Keratinocyte (primary cell): ENCODE measurements at regions not wholly inside any gene's neighbourhood (a gene's known extent, or its start where the extent isn't known, plus 50 kb on each side); places are given as distances from the start of the nearest gene placed in this dataset.

ENCODE experiments used
- DNase-seq: peaks from one replicate; pipeline ENCODE4 v3.0.0-alpha.2; 2011; ENCODE audit warnings: low read depth, missing footprints, low spot score
- FAIRE-seq: peaks from 2 replicates; lab custom pipeline; 2011; peaks lifted over from hg19 to GRCh38; lab: Jason Lieb, UNC
- H2AFZ ChIP-seq: 2 replicates; pipeline ENCODE4 v1.6.0; 2012; ENCODE audit warnings: low read length, control low read depth, inconsistent platforms; ENCODE audit not compliant: control insufficient read depth
- H3K27ac ChIP-seq: 2 replicates; pipeline ENCODE4 v1.5.1; 2011; ENCODE audit warnings: low read length; ENCODE audit not compliant: control insufficient read depth, insufficient read depth
- H3K27me3 ChIP-seq: 3 replicates; pipeline ENCODE4 v1.6.0; 2011; ENCODE audit warnings: low read length; ENCODE audit not compliant: control insufficient read depth, insufficient read depth; ENCODE audit errors: extremely low read depth
- H3K36me3 ChIP-seq, 2 experiments: 2 replicates in 1 of 2; 3 replicates in 1 of 2; pipeline ENCODE4 v1.5.1; 2011; ENCODE audit warnings: low read length in 2 of 2, mild to moderate bottlenecking in 1 of 2; ENCODE audit not compliant: control insufficient read depth in 2 of 2, insufficient read depth in 2 of 2; ENCODE audit errors: extremely low read depth in 1 of 2
- H3K4me1 ChIP-seq: 3 replicates; pipeline ENCODE4 v1.5.1; 2011; ENCODE audit warnings: low read length; ENCODE audit not compliant: control insufficient read depth, insufficient read depth; ENCODE audit errors: extremely low read depth
- H3K4me2 ChIP-seq: 3 replicates; pipeline ENCODE4 v1.6.0; 2011; ENCODE audit warnings: low read depth, low read length; ENCODE audit not compliant: control insufficient read depth, insufficient read depth; ENCODE audit errors: extremely low read depth
- H3K4me3 ChIP-seq, 3 experiments: fragments of 200-600 bp in 1 of 3; sonication (generic) in 1 of 3; 2 replicates in 2 of 3; 3 replicates in 1 of 3; pipeline ENCODE4 v1.5.1; 2011 to 2016; ENCODE audit warnings: low read length in 3 of 3, mild to moderate bottlenecking in 3 of 3, control low read depth in 2 of 3, inconsistent platforms in 1 of 3, low read depth in 1 of 3, mixed read lengths in 1 of 3, mixed run types in 1 of 3, moderate library complexity in 1 of 3; ENCODE audit not compliant: control insufficient read depth in 2 of 3, insufficient read depth in 2 of 3; ENCODE audit errors: extremely low read depth in 1 of 3
- H3K79me2 ChIP-seq: 2 replicates; pipeline ENCODE4 v1.6.0; 2012; ENCODE audit warnings: low read length; ENCODE audit not compliant: control insufficient read depth, insufficient read depth
- H3K9ac ChIP-seq: 3 replicates; pipeline ENCODE4 v1.6.0; 2011; ENCODE audit warnings: low read length; ENCODE audit not compliant: control insufficient read depth, insufficient read depth; ENCODE audit errors: extremely low read depth
- H3K9me1 ChIP-seq: 3 replicates; pipeline ENCODE4 v1.6.0; 2011; ENCODE audit warnings: low read length; ENCODE audit not compliant: control insufficient read depth, insufficient read depth; ENCODE audit errors: extremely low read depth
- H3K9me3 ChIP-seq: 2 replicates; pipeline ENCODE4 v1.5.1; 2012; ENCODE audit warnings: low read depth, low read length; ENCODE audit not compliant: control insufficient read depth
- H4K20me1 ChIP-seq: 3 replicates; pipeline ENCODE4 v1.6.0; 2011; ENCODE audit warnings: low read length; ENCODE audit not compliant: control insufficient read depth, insufficient read depth; ENCODE audit errors: extremely low read depth
- CTCF ChIP-seq, 3 experiments: IDR thresholded peaks in 1 of 3; conservative IDR thresholded peaks in 1 of 3; optimal IDR thresholded peaks in 1 of 3; 2 replicates in 2 of 3; 3 replicates in 1 of 3; pipeline versions ENCODE3 to v1.5.1; 2011; ENCODE audit warnings: low read length in 3 of 3, mild to moderate bottlenecking in 3 of 3, moderate library complexity in 2 of 3, control low read depth in 1 of 3, inconsistent platforms in 1 of 3; ENCODE audit not compliant: insufficient read depth in 2 of 3; ENCODE audit errors: extremely low read depth in 1 of 3
- EZH2 ChIP-seq: IDR thresholded peaks from one replicate; pipeline ENCODE4 v1.6.1; 2012; ENCODE audit warnings: inconsistent platforms, mild to moderate bottlenecking, low read length, moderate library complexity
- dilution Hi-C: fragments of 300-500 bp; cut with MboI; formaldehyde crosslinking; loops from one replicate; pipeline ENCODE4 v1.7.0; 2020; ENCODE audit warnings: low sequenced_read_pairs; ENCODE audit not compliant: extremely low pct_ligation_motif_present

- Histone ChIP-seq H3K9me3 (no peaks in the 10 kb centered on the region), H3K36me3 (no peaks in the 10 kb centered on the region), H3K27ac (no peak overlapping the region), H3K4me1 (no peaks in the 10 kb centered on the region), H3K4me3 (no peak overlapping the region), H3K9me1 (no peaks in the 10 kb centered on the region), H3K79me2 (no peaks in the 10 kb centered on the region), H4K20me1 (no peaks in the 10 kb centered on the region), H2AFZ (no peak overlapping the region), H3K27me3 (no peaks in the 10 kb centered on the region), H3K9ac (no peak overlapping the region), H3K4me2 (no peak overlapping the region)
- no peak for DNase-seq
- no peak for TF ChIP-seq EZH2
- TF ChIP-seq CTCF (optimal IDR thresholded peaks at IDR 0.05 in 1 of 3, IDR thresholded peaks at IDR 0.05 in 1 of 3, conservative IDR thresholded peaks at IDR 0.05 in 1 of 3; ENCODE audit: extremely low read depth in 1 of 3, insufficient read depth in 2 of 3, low read length in 3 of 3), result no peak
- dilution Hi-C loops, result no loop called here
- no peak for FAIRE-seq
Observed at GRCh38 chr5:114166081-114166480, 195.8 kb upstream of the KCNN2 start.

GRCh38 chr5:114174131-114174530, 187.7 kb upstream of the KCNN2 start:
- TF ChIP-seq CTCF (optimal IDR thresholded peaks at IDR 0.05 in 1 of 3, IDR thresholded peaks at IDR 0.05 in 1 of 3, conservative IDR thresholded peaks at IDR 0.05 in 1 of 3; ENCODE audit: extremely low read depth in 1 of 3, insufficient read depth in 2 of 3, low read length in 3 of 3), result no peak
- TF ChIP-seq EZH2, result no peak
- Histone ChIP-seq H3K4me3 (no peak overlapping the region), H3K27me3 (no peaks in the 10 kb centered on the region), H3K9ac (no peak overlapping the region), H2AFZ (no peak overlapping the region), H3K79me2 (no peaks in the 10 kb centered on the region), H3K9me3 (no peaks in the 10 kb centered on the region), H3K4me1 (peaks cover 18% of the 10 kb centered on the region), H3K27ac (no peak overlapping the region), H3K36me3 (no peaks in the 10 kb centered on the region), H4K20me1 (no peaks in the 10 kb centered on the region), H3K4me2 (no peak overlapping the region), H3K9me1 (no peaks in the 10 kb centered on the region)
- DNase-seq (no peak), FAIRE-seq (no peak)
- dilution Hi-C loops, result no loop called here
